Type B pancreatic cell (in vitro differentiated cells): ENCODE measurements at regions not wholly inside any gene's neighbourhood (a gene's known extent, or its start where the extent isn't known, plus 50 kb on each side); places are given as distances from the start of the nearest gene placed in this dataset.

Source experiments
- DNase-seq: peaks from one replicate; pipeline ENCODE4 v3.0.0; 2021; ENCODE audit warnings: mixed read lengths; ENCODE audit not compliant: unreplicated experiment; ENCODE audit errors: extremely low spot score
- H3K27ac Mint-ChIP-seq: 2 replicates; pipeline ENCODE4 v1.8.0; 2021; ENCODE audit warnings: mild to moderate bottlenecking, mixed read lengths
- H3K27me3 Mint-ChIP-seq: 2 replicates; pipeline ENCODE4 v1.8.0; 2021; ENCODE audit warnings: mixed read lengths
- H3K36me3 Mint-ChIP-seq: 2 replicates; pipeline ENCODE4 v1.8.0; 2021; ENCODE audit warnings: mixed read lengths
- H3K4me1 Mint-ChIP-seq: one replicate; pipeline ENCODE4 v1.8.0; 2021; ENCODE audit warnings: mixed read lengths; ENCODE audit not compliant: unreplicated experiment
- H3K4me3 Mint-ChIP-seq: 2 replicates; pipeline ENCODE4 v1.8.0; 2021; ENCODE audit warnings: mild to moderate bottlenecking, mixed read lengths
- H3K9me3 Mint-ChIP-seq: 2 replicates; pipeline ENCODE4 v1.8.0; 2021; ENCODE audit warnings: mixed read lengths
- TF ChIP-seq, protein P1 (sequence below): fragments of 200-600 bp; sonication (generic); conservative IDR thresholded peaks from 2 replicates; pipeline ENCODE4 v1.5.0; 2021; ENCODE audit warnings: antibody characterized with exemption, mild to moderate bottlenecking

DNA sequence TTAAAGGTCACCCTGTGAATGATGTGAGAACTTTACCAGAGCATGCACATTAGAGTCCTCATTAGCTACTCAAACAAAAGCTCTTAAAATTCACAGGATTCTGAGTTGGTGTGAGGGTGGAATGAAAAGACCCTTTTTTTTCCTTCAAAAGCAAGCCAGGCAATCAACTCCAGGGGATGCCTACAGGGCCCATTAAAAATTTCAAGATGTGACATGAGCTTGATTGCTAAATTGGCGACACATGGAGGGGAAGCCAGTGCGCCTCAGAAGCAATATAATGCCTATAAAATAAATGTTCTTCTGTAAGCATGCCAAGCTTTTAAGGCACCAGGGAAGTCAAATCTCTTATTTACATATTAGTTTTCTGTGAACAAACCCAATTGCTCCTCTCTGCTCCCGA, 328.8 kb upstream of the SUCLG2 start:
- no peaks in the 10 kb centered on the region for H3K4me1 Mint-ChIP-seq
- H3K27ac Mint-ChIP-seq: no peak overlapping the region
- DNase-seq: no peak
- TF ChIP-seq, protein P1, sequence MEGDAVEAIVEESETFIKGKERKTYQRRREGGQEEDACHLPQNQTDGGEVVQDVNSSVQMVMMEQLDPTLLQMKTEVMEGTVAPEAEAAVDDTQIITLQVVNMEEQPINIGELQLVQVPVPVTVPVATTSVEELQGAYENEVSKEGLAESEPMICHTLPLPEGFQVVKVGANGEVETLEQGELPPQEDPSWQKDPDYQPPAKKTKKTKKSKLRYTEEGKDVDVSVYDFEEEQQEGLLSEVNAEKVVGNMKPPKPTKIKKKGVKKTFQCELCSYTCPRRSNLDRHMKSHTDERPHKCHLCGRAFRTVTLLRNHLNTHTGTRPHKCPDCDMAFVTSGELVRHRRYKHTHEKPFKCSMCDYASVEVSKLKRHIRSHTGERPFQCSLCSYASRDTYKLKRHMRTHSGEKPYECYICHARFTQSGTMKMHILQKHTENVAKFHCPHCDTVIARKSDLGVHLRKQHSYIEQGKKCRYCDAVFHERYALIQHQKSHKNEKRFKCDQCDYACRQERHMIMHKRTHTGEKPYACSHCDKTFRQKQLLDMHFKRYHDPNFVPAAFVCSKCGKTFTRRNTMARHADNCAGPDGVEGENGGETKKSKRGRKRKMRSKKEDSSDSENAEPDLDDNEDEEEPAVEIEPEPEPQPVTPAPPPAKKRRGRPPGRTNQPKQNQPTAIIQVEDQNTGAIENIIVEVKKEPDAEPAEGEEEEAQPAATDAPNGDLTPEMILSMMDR: no peak
- H3K36me3 Mint-ChIP-seq: no peaks in the 10 kb centered on the region
- H3K27me3 Mint-ChIP-seq: no peaks in the 10 kb centered on the region
- H3K9me3 Mint-ChIP-seq: no peaks in the 10 kb centered on the region
- H3K4me3 Mint-ChIP-seq: no peak overlapping the region

GRCh38 chr3:67981077-67981476, 326.7 kb upstream of the SUCLG2 start:
- no peaks in the 10 kb centered on the region for H3K4me1 Mint-ChIP-seq
- DNase-seq: no peak
- H3K9me3 Mint-ChIP-seq: no peaks in the 10 kb centered on the region
- H3K27ac Mint-ChIP-seq: no peak overlapping the region
- TF ChIP-seq, protein P1: no peak
- H3K27me3 Mint-ChIP-seq: peaks cover 2% of the 10 kb centered on the region
- H3K36me3 Mint-ChIP-seq: no peaks in the 10 kb centered on the region
- H3K4me3 Mint-ChIP-seq: no peak overlapping the region

DNA sequence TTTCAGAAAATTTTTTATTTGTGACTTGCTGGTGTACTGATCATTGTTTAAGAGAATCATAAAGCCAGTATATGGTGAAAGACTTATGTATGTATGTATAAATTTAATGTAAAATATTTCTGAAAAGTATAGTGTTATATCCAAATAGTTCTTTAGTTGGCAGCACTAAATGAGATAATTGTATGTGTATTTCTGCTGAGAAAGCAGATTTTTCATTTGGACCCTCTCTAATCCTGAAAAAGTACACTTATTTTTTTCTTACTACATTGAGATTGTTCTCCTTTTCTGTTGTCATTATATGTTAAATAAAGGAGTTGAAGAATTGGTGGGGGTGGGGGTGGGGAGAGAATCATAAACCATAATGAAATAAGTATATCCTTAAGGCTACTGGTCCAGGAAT, 324.9 kb upstream of the SUCLG2 start:
- no peaks in the 10 kb centered on the region for H3K9me3 Mint-ChIP-seq
- H3K4me3 Mint-ChIP-seq: no peak overlapping the region
- no peaks in the 10 kb centered on the region for H3K36me3 Mint-ChIP-seq
- H3K4me1 Mint-ChIP-seq: no peaks in the 10 kb centered on the region
- H3K27me3 Mint-ChIP-seq: peaks cover 2% of the 10 kb centered on the region
- TF ChIP-seq, protein P1: no peak
- H3K27ac Mint-ChIP-seq: no peak overlapping the region
- no peak for DNase-seq

- Mint-ChIP-seq H3K27ac (no peak overlapping the region), H3K4me1 (no peaks in the 10 kb centered on the region), H3K27me3 (peaks cover 2% of the 10 kb centered on the region), H3K36me3 (no peaks in the 10 kb centered on the region), H3K9me3 (no peaks in the 10 kb centered on the region), H3K4me3 (no peak overlapping the region)
- no peak for DNase-seq
- TF ChIP-seq, protein P1: no peak
These were observed 323.4 kb upstream of the SUCLG2 start for GRCh38 chr3:67977762-67978161.

GRCh38 chr3:67976663-67977062, 322.3 kb upstream of the SUCLG2 start:
- Mint-ChIP-seq H3K27ac (no peak overlapping the region), H3K4me3 (no peak overlapping the region), H3K36me3 (no peaks in the 10 kb centered on the region), H3K4me1 (no peaks in the 10 kb centered on the region), H3K9me3 (no peaks in the 10 kb centered on the region), H3K27me3 (peaks cover 2% of the 10 kb centered on the region)
- DNase-seq: no peak
- TF ChIP-seq, protein P1: no peak

DNA sequence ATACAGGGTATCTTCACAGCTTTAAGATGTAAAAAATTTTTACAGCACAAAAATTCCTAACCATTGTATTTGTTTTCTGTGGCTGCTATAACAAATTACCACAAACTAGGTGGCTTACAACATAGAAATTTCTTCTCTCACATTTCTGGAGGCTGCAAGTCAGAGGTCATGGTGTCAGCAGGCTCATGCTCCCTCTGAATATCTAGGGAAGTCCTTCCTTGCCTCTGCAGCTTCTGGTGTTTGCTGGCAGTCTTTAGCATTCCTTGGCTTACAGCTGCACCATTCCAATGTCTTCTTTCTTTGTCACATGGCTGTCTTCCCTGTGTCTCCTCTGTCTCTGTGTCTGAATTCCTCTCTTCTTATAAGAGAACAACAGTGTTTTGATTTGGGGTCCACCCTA, 310.2 kb upstream of the SUCLG2 start:
- Mint-ChIP-seq H3K36me3 (no peaks in the 10 kb centered on the region), H3K4me3 (no peak overlapping the region), H3K9me3 (peaks cover 3% of the 10 kb centered on the region), H3K27me3 (no peaks in the 10 kb centered on the region), H3K27ac (no peak overlapping the region), H3K4me1 (no peaks in the 10 kb centered on the region)
- TF ChIP-seq, protein P1: no peak
- DNase-seq: no peak
